DMS114 treated with DMSO at 0.1 percent for 48 hours (cell line): ENCODE measurements at regions not wholly inside any gene's neighbourhood (a gene's known extent, or its start where the extent isn't known, plus 50 kb on each side); places are given as distances from the start of the nearest gene placed in this dataset.

Experiments used
- DNase-seq: peaks from one replicate; lab custom pipeline; 2025; ENCODE audit not compliant: unreplicated experiment; lab: John Stamatoyannopoulos, UW

- DNase-seq, result no peak
These were observed 202.3 kb downstream of the KIF21A start for GRCh38 chr12:39240587-39240986.

- no peak for DNase-seq
These were observed 203.1 kb downstream of the KIF21A start for GRCh38 chr12:39239490-39240486.

GRCh38 chr12:39237004-39237403, 205.9 kb downstream of the KIF21A start:
- no peak for DNase-seq

- DNase-seq, result no peak
These were observed 206.7 kb downstream of the KIF21A start for GRCh38 chr12:39235990-39236767.

GRCh38 chr12:39230086-39230485, 212.8 kb downstream of the KIF21A start:
- no peak for DNase-seq

- no peak for DNase-seq
These were observed 215.7 kb downstream of the KIF21A start for GRCh38 chr12:39227218-39227617.

- DNase-seq, result no peak
These were observed 217.9 kb downstream of the KIF21A start for GRCh38 chr12:39224971-39225370.

GRCh38 chr12:39205969-39206368, 237.0 kb downstream of the KIF21A start:
- DNase-seq, result no peak

- no peak for DNase-seq
These were observed 243.6 kb downstream of the KIF21A start for GRCh38 chr12:39199351-39199750.

- DNase-seq, result no peak
These were observed 254.2 kb downstream of the KIF21A start for GRCh38 chr12:39188689-39189088.

GRCh38 chr12:39186744-39187143, 256.2 kb downstream of the KIF21A start:
- no peak for DNase-seq

- no peak for DNase-seq
These were observed 264.1 kb downstream of the KIF21A start for GRCh38 chr12:39178837-39179236.

GRCh38 chr12:39176356-39176755, 266.6 kb downstream of the KIF21A start:
- DNase-seq, result no peak

- no peak for DNase-seq
These were observed 268.3 kb upstream of the CPNE8 start for GRCh38 chr12:39173726-39174125.

GRCh38 chr12:39165338-39165737, 259.9 kb upstream of the CPNE8 start:
- no peak for DNase-seq

- DNase-seq, result no peak
These were observed 256.2 kb upstream of the CPNE8 start for GRCh38 chr12:39161465-39162085.

- DNase-seq, result no peak
These were observed 252.4 kb upstream of the CPNE8 start for GRCh38 chr12:39157696-39158342.

GRCh38 chr12:39145175-39145999, 240.0 kb upstream of the CPNE8 start:
- no peak for DNase-seq

GRCh38 chr12:39144613-39145061, 239.2 kb upstream of the CPNE8 start:
- no peak for DNase-seq

- no peak for DNase-seq
These were observed 232.9 kb upstream of the CPNE8 start for GRCh38 chr12:39138268-39138667.
